IMR-90 (cell line): ENCODE measurements at regions not wholly inside any gene's neighbourhood (a gene's known extent, or its start where the extent isn't known, plus 50 kb on each side); places are given as distances from the start of the nearest gene placed in this dataset.

ENCODE experiments used
- BHLHE40 ChIP-seq: fragments of 150-350 bp; IDR thresholded peaks from 2 replicates; pipeline ENCODE4 v1.6.1; 2016; ENCODE audit warnings: mild to moderate bottlenecking, low read depth, low read length
- CEBPB ChIP-seq: IDR thresholded peaks from 2 replicates; pipeline ENCODE4 v1.6.1; 2012; ENCODE audit warnings: low read depth, low read length, improper control_type of control experiment
- CTCF ChIP-seq: conservative IDR thresholded peaks from 2 replicates; pipeline ENCODE4 v1.5.1; 2012; ENCODE audit warnings: mild to moderate bottlenecking, low read depth, low read length, improper control_type of control experiment
- ELK1 ChIP-seq: fragments of 150-350 bp; IDR thresholded peaks from 2 replicates; pipeline ENCODE4 v1.6.1; 2016; ENCODE audit warnings: low read depth, mild to moderate bottlenecking, low read length, moderate library complexity, borderline replicate concordance
- FOS ChIP-seq: fragments of 150-350 bp; IDR thresholded peaks from 2 replicates; pipeline ENCODE4 v1.6.1; 2016; ENCODE audit warnings: low read depth, low read length
- MAFK ChIP-seq: IDR thresholded peaks from 2 replicates; pipeline ENCODE4 v1.6.1; 2012; ENCODE audit warnings: low read depth, low read length, improper control_type of control experiment
- MAZ ChIP-seq: IDR thresholded peaks from 2 replicates; pipeline ENCODE4 v1.6.1; 2012; ENCODE audit warnings: low read depth, mild to moderate bottlenecking, low read length, improper control_type of control experiment, moderate library complexity, borderline replicate concordance
- MXI1 ChIP-seq: IDR thresholded peaks from 2 replicates; pipeline ENCODE4 v1.6.1; 2012; ENCODE audit warnings: low read depth, mild to moderate bottlenecking, low read length, moderate library complexity, borderline replicate concordance
- POLR2A ChIP-seq: IDR thresholded peaks from 2 replicates; pipeline ENCODE4 v1.6.1; 2012; ENCODE audit warnings: mild to moderate bottlenecking, low read depth, low read length
- RAD21 ChIP-seq: IDR thresholded peaks from 2 replicates; pipeline ENCODE4 v1.6.1; 2012; ENCODE audit warnings: low read length, improper control_type of control experiment
- RCOR1 ChIP-seq: IDR thresholded peaks from 2 replicates; pipeline ENCODE4 v1.6.1; 2012; ENCODE audit warnings: mild to moderate bottlenecking, low read length, improper control_type of control experiment; ENCODE audit not compliant: insufficient replicate concordance
- RFX5 ChIP-seq: IDR thresholded peaks from 2 replicates; pipeline ENCODE4 v1.8.0; 2012; ENCODE audit warnings: low read depth, mild to moderate bottlenecking, low read length, moderate library complexity
- SMC3 ChIP-seq: fragments of 150-350 bp; IDR thresholded peaks from 2 replicates; pipeline ENCODE4 v1.6.1; 2016; ENCODE audit warnings: low read depth, mild to moderate bottlenecking, antibody characterized with exemption, low read length, moderate library complexity
- USF2 ChIP-seq: fragments of 150-350 bp; IDR thresholded peaks from 2 replicates; pipeline ENCODE4 v1.6.1; 2017; ENCODE audit warnings: mild to moderate bottlenecking, antibody characterized with exemption, low read length, low read depth

GRCh38 chr2:19815746-19816145 is 86.0 kb downstream of the TTC32 start:
- TF ChIP-seq CTCF (no peak), USF2 (no peak), SMC3 (no peak), RAD21 (no peak), ELK1 (no peak), POLR2A (no peak), CEBPB (no peak), MAZ (no peak), RFX5 (no peak), RCOR1 (no peak), BHLHE40 (no peak), MXI1 (no peak), MAFK (no peak), FOS (no peak)
